ENCODE measurements at regions not wholly inside any gene's neighbourhood (a gene's known extent, or its start where the extent isn't known, plus 50 kb on each side); places are given as distances from the start of the nearest gene placed in this dataset.

GRCh38 chr20:60780388-60781025 lies 471.6 kb upstream of the CDH4 start:
- Histone ChIP-seq H4K91ac (ENCODE audit: insufficient read depth, low read depth, low read length) (no peak overlapping the region), H2AFZ (replicated peaks; ENCODE audit: low read length, poor library complexity) (no peak overlapping the region), H4K5ac (ENCODE audit: low read depth, low read length) (no peak overlapping the region), H2BK20ac (ENCODE audit: low read depth, low read length) (no peak overlapping the region), H3K4ac (ENCODE audit: low read depth, low read length) (no peak overlapping the region), H2BK5ac (ENCODE audit: low read depth, low read length, poor library complexity, severe bottlenecking) (no peak overlapping the region), H2AK9ac (replicated peaks; ENCODE audit: low read depth, low read length, poor library complexity) (no peak overlapping the region), H4K8ac (ENCODE audit: low read depth in 2 of 2, low read length in 2 of 2) (no peak overlapping the region), H3K9ac (ENCODE audit: low read depth, low read length) (no peak overlapping the region), H3K4me2 (ENCODE audit: low read depth, low read length) (no peak overlapping the region), H3K36me3 (ENCODE audit: control insufficient read depth, insufficient read depth, low read length) (no peaks in the 10 kb centered on the region), H2AK5ac (ENCODE audit: low read depth, low read length) (no peak overlapping the region), H2BK15ac (ENCODE audit: low read depth, low read length) (no peak overlapping the region), H3K27ac (ENCODE audit: insufficient read depth, low read length) (no peak overlapping the region), H2BK120ac (ENCODE audit: low read depth, low read length) (no peak overlapping the region), H3K27me3 (ENCODE audit: control insufficient read depth, insufficient read depth, low read length) (no peaks in the 10 kb centered on the region), H4K20me1 (ENCODE audit: insufficient read depth, low read length) (no peaks in the 10 kb centered on the region), H3K79me1 (ENCODE audit: low read depth in 1 of 2, low read length in 2 of 2) (no peaks in the 10 kb centered on the region), H3K9me1 (ENCODE audit: insufficient read depth, low read length) (no peaks in the 10 kb centered on the region), H3K4me3 (ENCODE audit: insufficient read depth, low read depth, low read length) (no peak overlapping the region), H3K18ac (ENCODE audit: low read depth, low read length) (no peak overlapping the region), H3K4me1 (ENCODE audit: control insufficient read depth, insufficient read depth, low read length) (no peaks in the 10 kb centered on the region), H3K9me3 (ENCODE audit: control insufficient read depth, insufficient read depth, low read length) (peaks cover 25% of the 10 kb centered on the region), H3K56ac (ENCODE audit: extremely low read depth, insufficient read depth, low read length) (no peak overlapping the region), H3K23ac (ENCODE audit: low read depth, low read length) (no peak overlapping the region), H3K14ac (replicated peaks; ENCODE audit: low read depth, low read length) (no peak overlapping the region)
- intact Hi-C loops (cut with micrococcal nuclease): no loop called here
- dilution Hi-C loops (cut with HindIII; ENCODE audit: low sequenced_read_pairs, unreplicated experiment): no loop called here
- BruUV-seq (replicated peaks): no TSS peak
- ATAC-seq (ENCODE audit: low read depth) (no peak), DNase-seq (no peak)
- CTCF ChIA-PET: no interaction called here
- in situ Hi-C loops (cut with MboI; ENCODE audit: low sequenced_read_pairs): no loop called here
- TF ChIP-seq MAZ (IDR thresholded peaks at IDR 0.05; ENCODE audit: borderline replicate concordance, low read depth, low read length) (no peak), SMC3 (IDR thresholded peaks at IDR 0.05; ENCODE audit: low read depth, low read length) (no peak), CEBPB (IDR thresholded peaks at IDR 0.05; ENCODE audit: low read depth, low read length) (no peak), RFX5 (IDR thresholded peaks at IDR 0.05; ENCODE audit: low read depth, low read length) (no peak), FOS (IDR thresholded peaks at IDR 0.05; ENCODE audit: low read depth, low read length) (no peak), USF2 (IDR thresholded peaks at IDR 0.05; ENCODE audit: low read depth, low read length) (no peak), NFE2L2 (IDR thresholded peaks at IDR 0.05; ENCODE audit: low read depth, low read length) (no peak), BHLHE40 (IDR thresholded peaks at IDR 0.05; ENCODE audit: low read depth, low read length) (no peak), POLR2A (IDR thresholded peaks at IDR 0.05; ENCODE audit: low read depth, low read length) (no peak), ELK1 (IDR thresholded peaks at IDR 0.05; ENCODE audit: borderline replicate concordance, low read depth, low read length) (no peak), RAD21 (IDR thresholded peaks at IDR 0.05; ENCODE audit: low read length) (no peak), RCOR1 (IDR thresholded peaks at IDR 0.05; ENCODE audit: insufficient replicate concordance, low read length) (no peak), MXI1 (IDR thresholded peaks at IDR 0.05; ENCODE audit: borderline replicate concordance, low read depth, low read length) (no peak), CTCF (conservative IDR thresholded peaks at IDR 0.05; ENCODE audit: low read depth, low read length) (no peak), CHD1 (IDR thresholded peaks at IDR 0.05; ENCODE audit: low read depth, low read length) (no peak), MAFK (IDR thresholded peaks at IDR 0.05; ENCODE audit: low read depth, low read length) (no peak)
- WGBS, 2 experiments (ENCODE audit: extremely low coverage in 2 of 2, insufficient read length in 1 of 2): 0% methylated on average over 2 of the region's 6 CpGs; no CpG with 5 or more reads in 1 of the 2 experiments
- POLR2A ChIA-PET (ENCODE audit: unreplicated experiment): no interaction called here
